ENCODE measurements at regions not wholly inside any gene's neighbourhood (a gene's known extent, or its start where the extent isn't known, plus 50 kb on each side); places are given as distances from the start of the nearest gene placed in this dataset.

DNA sequence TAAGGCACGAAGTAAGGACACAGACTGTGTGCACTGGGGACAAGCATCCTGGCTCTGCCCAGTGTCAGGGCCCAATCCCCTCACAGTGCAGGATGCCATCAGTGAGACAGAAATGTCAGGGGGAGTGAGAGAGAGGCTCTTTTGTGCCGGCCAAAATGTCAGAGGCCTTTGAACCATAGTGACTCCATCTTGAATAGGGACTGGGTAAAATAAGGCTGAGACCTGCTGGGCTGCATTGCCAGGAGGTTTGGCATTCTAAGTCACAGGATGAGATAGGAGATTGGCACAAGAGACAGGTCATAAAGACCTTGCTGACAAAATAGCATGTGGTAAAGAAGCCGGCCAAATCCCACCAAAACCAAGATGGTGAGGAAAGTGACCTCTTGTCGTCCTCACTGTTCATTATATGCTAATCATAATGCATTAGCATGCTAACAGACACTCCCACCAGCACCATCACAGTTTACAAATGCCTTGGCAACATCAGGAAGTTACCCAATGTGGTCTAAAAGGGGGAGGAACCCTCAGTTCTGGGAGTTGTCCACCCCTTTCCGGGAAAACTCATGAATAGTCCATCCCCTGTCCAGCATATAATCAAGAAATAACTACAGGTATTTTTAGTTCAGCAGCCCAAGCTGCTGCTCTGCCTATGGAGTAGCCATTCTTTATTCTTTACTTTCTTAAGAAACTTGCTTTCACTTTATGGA is 337.4 kb downstream of the LPIN1 start:
- no peak overlapping the region for H3K4me3 ChIP-seq (ENCODE audit: low read depth in 2 of 2, low read length in 2 of 2)
- H3K9me3 ChIP-seq (ENCODE audit: control insufficient read depth, insufficient read depth, low read depth, low read length) = no peaks in the 10 kb centered on the region
- H3K4me1 ChIP-seq (ENCODE audit: control insufficient read depth, insufficient read depth, low read length) = no peaks in the 10 kb centered on the region
- DNase-seq (ENCODE audit: low read depth, low spot score) = no peak
- BruUV-seq (replicated peaks) = no TSS peak
- intact Hi-C loops (cut with micrococcal nuclease; ENCODE audit: unreplicated experiment) = no loop called here
- ChIA-PET POLR2A (no interaction called here), CTCF (no interaction called here)
- TF ChIP-seq TCF7L2 (IDR thresholded peaks at IDR 0.05; ENCODE audit: low read depth, low read length) (no peak), REST (IDR thresholded peaks at IDR 0.05; ENCODE audit: insufficient read depth in 1 of 2, low read depth in 2 of 2, low read length in 1 of 2) (no peak), POLR2AphosphoS5 (IDR thresholded peaks at IDR 0.05; ENCODE audit: low read depth, low read length) (no peak), SIN3A (IDR thresholded peaks at IDR 0.05; ENCODE audit: borderline replicate concordance, insufficient read depth, low read depth, low read length) (no peak)
- TF ChIP-seq, protein P1, sequence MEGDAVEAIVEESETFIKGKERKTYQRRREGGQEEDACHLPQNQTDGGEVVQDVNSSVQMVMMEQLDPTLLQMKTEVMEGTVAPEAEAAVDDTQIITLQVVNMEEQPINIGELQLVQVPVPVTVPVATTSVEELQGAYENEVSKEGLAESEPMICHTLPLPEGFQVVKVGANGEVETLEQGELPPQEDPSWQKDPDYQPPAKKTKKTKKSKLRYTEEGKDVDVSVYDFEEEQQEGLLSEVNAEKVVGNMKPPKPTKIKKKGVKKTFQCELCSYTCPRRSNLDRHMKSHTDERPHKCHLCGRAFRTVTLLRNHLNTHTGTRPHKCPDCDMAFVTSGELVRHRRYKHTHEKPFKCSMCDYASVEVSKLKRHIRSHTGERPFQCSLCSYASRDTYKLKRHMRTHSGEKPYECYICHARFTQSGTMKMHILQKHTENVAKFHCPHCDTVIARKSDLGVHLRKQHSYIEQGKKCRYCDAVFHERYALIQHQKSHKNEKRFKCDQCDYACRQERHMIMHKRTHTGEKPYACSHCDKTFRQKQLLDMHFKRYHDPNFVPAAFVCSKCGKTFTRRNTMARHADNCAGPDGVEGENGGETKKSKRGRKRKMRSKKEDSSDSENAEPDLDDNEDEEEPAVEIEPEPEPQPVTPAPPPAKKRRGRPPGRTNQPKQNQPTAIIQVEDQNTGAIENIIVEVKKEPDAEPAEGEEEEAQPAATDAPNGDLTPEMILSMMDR (IDR thresholded peaks at IDR 0.05) = no peak
- no peaks in the 10 kb centered on the region for H3K36me3 ChIP-seq (ENCODE audit: control insufficient read depth, insufficient read depth, low read length)
- H3K27me3 ChIP-seq (ENCODE audit: control insufficient read depth, insufficient read depth, low read length) = no peaks in the 10 kb centered on the region
- no peak overlapping the region for H3K27ac ChIP-seq (ENCODE audit: low read length)
- ATAC-seq = no peak
- in situ Hi-C loops (cut with HindIII; ENCODE audit: low pct_unique_long_range_greater_than_20kb, low sequenced_read_pairs) = no loop called here

DNA sequence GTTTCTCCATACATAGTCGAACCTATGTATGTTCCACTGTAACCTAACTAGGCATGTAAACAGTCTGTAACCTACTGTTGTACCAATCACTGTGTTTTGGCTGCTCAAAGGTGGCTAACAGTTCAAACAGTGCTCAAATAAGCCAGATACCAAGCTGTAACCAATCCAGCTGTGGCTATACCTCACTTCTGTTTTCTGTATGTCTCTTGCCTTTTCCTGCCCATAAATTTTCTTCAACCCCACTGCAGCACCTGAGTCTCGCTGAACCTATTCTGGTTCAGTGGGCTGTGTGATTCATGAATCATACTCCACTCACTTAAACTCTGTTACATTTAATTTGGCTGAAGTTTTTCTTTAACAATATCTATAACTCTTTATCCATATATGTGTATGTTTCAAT is 340.7 kb downstream of the LPIN1 start:
- BruUV-seq (replicated peaks) = no TSS peak
- intact Hi-C loops (cut with micrococcal nuclease; ENCODE audit: unreplicated experiment) = no loop called here
- Histone ChIP-seq H3K9me3 (ENCODE audit: control insufficient read depth, insufficient read depth, low read depth, low read length) (no peaks in the 10 kb centered on the region), H3K27me3 (ENCODE audit: control insufficient read depth, insufficient read depth, low read length) (no peaks in the 10 kb centered on the region), H3K4me1 (ENCODE audit: control insufficient read depth, insufficient read depth, low read length) (no peaks in the 10 kb centered on the region), H3K4me3 (ENCODE audit: low read depth in 2 of 2, low read length in 2 of 2) (no peak overlapping the region), H3K27ac (ENCODE audit: low read length) (no peak overlapping the region), H3K36me3 (ENCODE audit: control insufficient read depth, insufficient read depth, low read length) (no peaks in the 10 kb centered on the region)
- ChIA-PET CTCF (no interaction called here), POLR2A (no interaction called here)
- ATAC-seq = no peak
- no peak for DNase-seq (ENCODE audit: low read depth, low spot score)
- TF ChIP-seq REST (IDR thresholded peaks at IDR 0.05; ENCODE audit: insufficient read depth in 1 of 2, low read depth in 2 of 2, low read length in 1 of 2) (no peak), TCF7L2 (IDR thresholded peaks at IDR 0.05; ENCODE audit: low read depth, low read length) (no peak)
- in situ Hi-C loops (cut with HindIII; ENCODE audit: low pct_unique_long_range_greater_than_20kb, low sequenced_read_pairs) = no loop called here

Data from Panc1 (cell line).